Activated CD8-positive, alpha-beta T cell treated with anti-CD3 and anti-CD28 coated beads, Interleukin-2, amount 10 ng/mL, durations not matched to agents 7 days and 5 days (primary cell): ENCODE measurements at regions not wholly inside any gene's neighbourhood (a gene's known extent, or its start where the extent isn't known, plus 50 kb on each side); places are given as distances from the start of the nearest gene placed in this dataset.

ENCODE experiments used
- ATAC-seq: fragments of 150-1000 bp; cut with Tn5 transposase; one replicate; pipeline ENCODE4 v1.10.0; 2021; ENCODE audit warnings: moderate library complexity
- CTCF ChIA-PET: fragments of 350-600 bp; sonication (Branson Sonifier 250); formaldehyde crosslinking; loops from one replicate; lab custom pipeline; 2021; ENCODE audit warnings: antibody characterized with exemption; lab: Charles Lee
- POLR2A ChIA-PET: fragments of 350-600 bp; sonication (Branson Sonifier 250); formaldehyde crosslinking; loops from one replicate; lab custom pipeline; 2021; ENCODE audit warnings: antibody characterized with exemption; lab: Charles Lee
- DNase-seq: peaks from one replicate; pipeline ENCODE4 v3.0.0-alpha.2; 2020
- H3K27ac Mint-ChIP-seq: one replicate; pipeline ENCODE4 v1.8.0; 2021; ENCODE audit warnings: mild to moderate bottlenecking, mixed read lengths
- H3K27me3 Mint-ChIP-seq: one replicate; pipeline ENCODE4 v1.8.0; 2021; ENCODE audit warnings: low read depth, mixed read lengths
- H3K36me3 Mint-ChIP-seq: one replicate; pipeline ENCODE4 v1.8.0; 2021; ENCODE audit warnings: low read depth, mixed read lengths
- H3K4me1 Mint-ChIP-seq: one replicate; pipeline ENCODE4 v1.8.0; 2021; ENCODE audit warnings: low read depth, mixed read lengths
- H3K4me3 Mint-ChIP-seq: one replicate; pipeline ENCODE4 v1.8.0; 2021; ENCODE audit warnings: mild to moderate bottlenecking, mixed read lengths
- H3K9me3 Mint-ChIP-seq: one replicate; pipeline ENCODE4 v1.8.0; 2022; ENCODE audit warnings: mixed read lengths; ENCODE audit not compliant: insufficient read depth

DNA sequence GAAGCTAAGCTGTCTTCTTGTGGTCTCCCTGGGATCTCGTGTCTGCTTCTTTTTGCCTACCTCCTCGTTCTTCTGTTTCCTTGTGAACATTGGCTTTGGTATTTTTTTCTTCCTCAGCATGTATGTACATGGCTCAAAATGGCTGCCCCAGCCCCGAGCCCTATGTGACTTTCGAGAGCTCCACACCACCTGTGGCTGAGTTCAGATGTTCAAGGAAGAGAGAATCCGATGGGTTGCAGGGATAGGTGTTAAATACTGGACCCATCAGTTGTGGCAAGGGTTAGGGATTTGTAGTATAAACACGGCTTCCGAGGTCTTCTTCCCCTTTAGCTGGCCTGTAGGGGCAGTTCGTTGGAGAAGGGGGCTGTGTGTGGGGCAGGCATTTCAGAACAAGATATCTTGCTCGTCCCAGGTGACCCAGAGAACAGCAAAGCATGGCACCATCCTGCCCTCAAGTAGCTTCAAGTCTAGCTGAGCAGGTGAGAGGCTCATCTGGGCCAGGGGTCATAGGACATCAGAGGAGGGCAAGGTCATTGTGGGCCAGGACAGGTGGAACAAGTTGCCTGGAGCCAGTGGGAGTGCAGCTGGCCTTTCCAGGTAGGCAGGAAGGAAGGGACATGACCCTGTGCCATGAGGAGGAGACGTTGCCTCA is 57.2 kb upstream of the COMTD1 start:
- Mint-ChIP-seq H3K4me1 (no peaks in the 10 kb centered on the region), H3K27ac (no peak overlapping the region)
- CTCF ChIA-PET, result no interaction called here

DNA sequence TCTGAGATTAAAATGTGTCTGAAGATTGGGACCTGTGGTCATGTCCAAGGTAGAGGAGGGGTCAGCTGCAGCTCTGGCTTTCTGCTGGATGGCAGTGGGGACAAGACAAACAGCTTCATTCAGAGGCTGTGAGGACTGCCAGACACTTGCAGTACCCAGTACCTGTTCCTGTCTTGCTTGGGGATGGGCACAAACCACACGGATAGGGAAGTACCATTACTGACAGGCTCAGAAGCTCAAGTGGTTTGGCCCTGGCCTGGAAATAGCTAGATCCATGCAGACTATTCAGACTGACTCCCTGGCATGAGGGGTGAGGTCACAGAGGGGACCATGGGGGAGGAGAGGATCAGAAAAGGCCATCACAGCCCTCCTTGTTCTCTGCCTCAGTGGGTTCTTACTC is 56.0 kb upstream of the COMTD1 start:
- ATAC-seq, result no peak
- peaks cover 28% of the 10 kb centered on the region for H3K27me3 Mint-ChIP-seq
- H3K4me1 Mint-ChIP-seq, result no peaks in the 10 kb centered on the region
- ChIA-PET CTCF (no interaction called here), POLR2A (no interaction called here)
- no peak overlapping the region for H3K27ac Mint-ChIP-seq
- no peaks in the 10 kb centered on the region for H3K9me3 Mint-ChIP-seq
- no peak overlapping the region for H3K4me3 Mint-ChIP-seq
- H3K36me3 Mint-ChIP-seq, result no peaks in the 10 kb centered on the region
- no peak for DNase-seq

More for the DNA sequence above, 57.2 kb upstream of the COMTD1 start:
- POLR2A ChIA-PET, result no interaction called here
- DNase-seq, result no peak
- Mint-ChIP-seq H3K4me3 (no peak overlapping the region), H3K36me3 (no peaks in the 10 kb centered on the region), H3K27me3 (peaks cover 22% of the 10 kb centered on the region), H3K9me3 (no peaks in the 10 kb centered on the region)
- ATAC-seq, result no peak

DNA sequence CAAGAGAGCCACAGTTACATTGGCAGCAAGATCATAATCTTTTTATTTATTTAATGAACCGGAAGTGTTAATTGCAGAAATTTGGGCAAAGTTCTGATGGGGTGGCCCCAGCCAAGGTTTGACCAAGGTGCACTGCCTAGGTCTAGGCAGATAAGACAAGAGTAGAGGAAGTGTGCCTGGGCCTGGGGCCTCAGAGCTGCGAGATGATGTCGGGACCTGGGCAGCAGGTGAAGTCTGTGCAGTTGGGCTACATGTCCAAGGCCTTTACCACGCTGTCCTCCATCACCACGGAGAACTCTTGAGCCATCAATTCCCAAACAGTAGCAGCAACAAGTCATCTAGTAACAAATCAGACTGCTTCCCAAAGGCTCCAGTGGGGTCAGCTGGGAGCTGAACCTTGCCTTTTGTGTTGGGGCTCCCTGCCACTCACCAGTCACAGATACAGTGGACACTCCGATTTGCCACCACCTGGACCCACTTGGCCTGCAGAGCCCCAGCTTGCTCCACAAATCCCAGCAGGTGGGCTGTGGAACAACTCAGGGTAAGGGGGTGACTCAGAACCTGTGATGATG is 52.5 kb upstream of the COMTD1 start:
- H3K4me1 Mint-ChIP-seq, result no peaks in the 10 kb centered on the region
- peaks cover 36% of the 10 kb centered on the region for H3K27me3 Mint-ChIP-seq

DNA sequence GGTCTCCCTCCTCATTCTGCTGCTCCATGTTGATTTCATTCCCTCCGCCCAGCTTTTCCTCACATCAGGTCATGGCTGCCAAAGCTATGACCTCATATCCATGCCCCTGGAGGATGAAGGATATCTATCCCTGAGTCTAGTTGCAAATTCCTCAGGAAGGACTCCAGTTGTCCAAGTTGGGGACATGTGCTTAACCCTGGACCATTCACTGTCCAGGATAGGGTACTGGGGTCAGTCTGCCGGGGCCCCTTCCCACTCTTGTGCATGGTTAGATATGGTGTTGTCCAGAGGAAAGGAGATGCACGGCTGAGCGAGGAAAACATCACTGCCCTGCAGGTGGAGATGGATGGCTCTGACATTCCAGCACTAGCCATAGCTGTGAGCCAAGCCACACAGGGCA is 51.9 kb upstream of the COMTD1 start:
- ChIA-PET POLR2A (no interaction called here), CTCF (no interaction called here)
- H3K27ac Mint-ChIP-seq, result no peak overlapping the region
- ATAC-seq (no peak), DNase-seq (no peak)
- no peaks in the 10 kb centered on the region for H3K36me3 Mint-ChIP-seq
- H3K4me3 Mint-ChIP-seq, result no peak overlapping the region
- peaks cover 34% of the 10 kb centered on the region for H3K27me3 Mint-ChIP-seq
- no peaks in the 10 kb centered on the region for H3K4me1 Mint-ChIP-seq
- H3K9me3 Mint-ChIP-seq, result no peaks in the 10 kb centered on the region

More for the DNA sequence above, 52.5 kb upstream of the COMTD1 start:
- ATAC-seq (no peak), DNase-seq (no peak)
- CTCF ChIA-PET, result no interaction called here
- no peaks in the 10 kb centered on the region for H3K36me3 Mint-ChIP-seq
- H3K27ac Mint-ChIP-seq, result no peak overlapping the region
- no peaks in the 10 kb centered on the region for H3K9me3 Mint-ChIP-seq
- POLR2A ChIA-PET, result no interaction called here
- no peak overlapping the region for H3K4me3 Mint-ChIP-seq

DNA sequence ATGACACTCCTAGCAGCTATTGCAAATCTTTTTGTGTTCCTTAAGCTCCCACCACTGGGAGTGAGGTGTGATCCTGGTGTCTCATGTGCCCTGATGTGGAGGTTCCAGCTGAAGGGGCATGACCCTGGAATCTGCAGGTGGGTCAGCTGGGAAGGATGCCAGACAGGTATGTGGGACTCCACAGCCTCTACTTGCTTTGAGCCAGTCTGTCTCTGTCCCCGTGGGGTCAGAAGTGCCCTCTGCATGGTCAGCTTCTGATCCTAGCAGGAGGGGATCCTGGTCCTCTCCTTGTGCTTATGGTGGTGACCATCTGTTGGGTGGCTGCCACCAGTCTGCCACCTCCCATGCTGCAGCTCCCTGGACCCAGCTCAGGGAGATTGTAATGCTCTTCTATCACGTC is 51.1 kb upstream of the COMTD1 start:
- DNase-seq, result no peak
- ATAC-seq, result no peak
- no peaks in the 10 kb centered on the region for H3K36me3 Mint-ChIP-seq
- no peaks in the 10 kb centered on the region for H3K4me1 Mint-ChIP-seq
- ChIA-PET CTCF (no interaction called here), POLR2A (no interaction called here)
- no peaks in the 10 kb centered on the region for H3K9me3 Mint-ChIP-seq
- no peak overlapping the region for H3K27ac Mint-ChIP-seq
- no peak overlapping the region for H3K4me3 Mint-ChIP-seq
- H3K27me3 Mint-ChIP-seq, result peaks cover 33% of the 10 kb centered on the region
